ENCODE measurements at regions not wholly inside any gene's neighbourhood (a gene's known extent, or its start where the extent isn't known, plus 50 kb on each side); places are given as distances from the start of the nearest gene placed in this dataset.

GRCh38 chr5:126067404-126067803 is 355.8 kb upstream of the GRAMD2B start:
- Histone ChIP-seq H3K9me3 (replicated peaks; ENCODE audit: control insufficient read depth, insufficient read depth, low read length) (no peaks in the 10 kb centered on the region), H3K27me3 (ENCODE audit: control insufficient read depth in 2 of 2, insufficient read depth in 2 of 2, low read length in 2 of 2) (no peaks in the 10 kb centered on the region), H3K4me3 (replicated peaks in 1 of 3; ENCODE audit: insufficient read depth in 1 of 3, low read depth in 1 of 3, low read length in 3 of 3) (no peak overlapping the region), H2AFZ (ENCODE audit: low read depth, low read length) (no peak overlapping the region), H3K9me1 (replicated peaks; ENCODE audit: control insufficient read depth, extremely low read depth, insufficient read depth, low read length) (no peaks in the 10 kb centered on the region), H3K9ac (replicated peaks; ENCODE audit: extremely low read depth, insufficient read depth, low read length) (no peak overlapping the region), H3K4me1 (ENCODE audit: control insufficient read depth, extremely low read depth, insufficient read depth, low read length) (no peaks in the 10 kb centered on the region), H3K36me3 (ENCODE audit: control insufficient read depth in 2 of 2, extremely low read depth in 1 of 2, insufficient read depth in 2 of 2, low read length in 2 of 2) (no peaks in the 10 kb centered on the region), H3K27ac (ENCODE audit: insufficient read depth, low read depth, low read length) (no peak overlapping the region), H3K4me2 (ENCODE audit: insufficient read depth, low read length) (no peak overlapping the region), H3K79me2 (ENCODE audit: control insufficient read depth, insufficient read depth, low read length) (no peaks in the 10 kb centered on the region), H4K20me1 (replicated peaks; ENCODE audit: control insufficient read depth, extremely low read depth, insufficient read depth, low read length) (no peaks in the 10 kb centered on the region)
- no peak for DNase-seq (ENCODE audit: low read depth, low spot score)
- dilution Hi-C loops (cut with MboI; ENCODE audit: extremely low pct_ligation_motif_present, low sequenced_read_pairs) = no loop called here
- BruUV-seq (replicated peaks) = no TSS peak
- intact Hi-C loops (cut with micrococcal nuclease) = no loop called here
- ChIA-PET POLR2A (no interaction called here), CTCF (no interaction called here)
- FAIRE-seq = no peak
- TF ChIP-seq POLR2AphosphoS5 (IDR thresholded peaks at IDR 0.05; ENCODE audit: insufficient read depth, low read depth, low read length) (no peak), MAX (IDR thresholded peaks at IDR 0.05; ENCODE audit: insufficient read depth, insufficient read length) (no peak), FOS (IDR thresholded peaks at IDR 0.05; ENCODE audit: borderline replicate concordance, insufficient read depth, low read length) (no peak), POLR2A (IDR thresholded peaks at IDR 0.05; ENCODE audit: low read depth, low read length) (no peak), JUN (IDR thresholded peaks at IDR 0.05; ENCODE audit: borderline replicate concordance, insufficient read depth, insufficient read length, low read depth) (no peak), EZH2 (IDR thresholded peaks at IDR 0.05; ENCODE audit: borderline replicate concordance, low read depth, low read length, severe bottlenecking) (no peak), GATA2 (IDR thresholded peaks at IDR 0.05; ENCODE audit: insufficient read depth, insufficient read length, low read depth, low read length) (no peak), MYC (IDR thresholded peaks at IDR 0.05; ENCODE audit: low read depth, low read length) (no peak), CTCF (IDR thresholded peaks at IDR 0.05; ENCODE audit: extremely low read depth in 1 of 2, insufficient read depth in 1 of 2, low read depth in 1 of 2, low read length in 2 of 2) (no peak)

Measured in endothelial cell of umbilical vein (primary cell).